ENCODE measurements at regions not wholly inside any gene's neighbourhood (a gene's known extent, or its start where the extent isn't known, plus 50 kb on each side); places are given as distances from the start of the nearest gene placed in this dataset.

GRCh38 chr13:103324641-103325040, 258.4 kb upstream of the SLC10A2 start:
- H3K79me2 ChIP-seq (ENCODE audit: low read length): no peaks in the 10 kb centered on the region
- H3K4me3 ChIP-seq (ENCODE audit: low read length): no peak overlapping the region
- H2AFZ ChIP-seq (ENCODE audit: low read depth, low read length): no peak overlapping the region
- H3K27me3 ChIP-seq (ENCODE audit: low read depth, low read length): no peaks in the 10 kb centered on the region
- H3K4me1 ChIP-seq (ENCODE audit: low read length): no peaks in the 10 kb centered on the region
- H3K9ac ChIP-seq (ENCODE audit: low read length): no peak overlapping the region
- no peaks in the 10 kb centered on the region for H3K9me3 ChIP-seq (ENCODE audit: insufficient read depth, low read length)
- H3K4me2 ChIP-seq (ENCODE audit: low read length): no peak overlapping the region
- no peak overlapping the region for H3K27ac ChIP-seq (ENCODE audit: low read length)
- TF ChIP-seq CTCF (IDR thresholded peaks at IDR 0.05; ENCODE audit: low read depth, low read length): no peak
- no peak for TF ChIP-seq EZH2phosphoT487 (IDR thresholded peaks at IDR 0.05; ENCODE audit: low read depth)
- no peaks in the 10 kb centered on the region for H4K20me1 ChIP-seq (ENCODE audit: insufficient read depth, low read length)
- no peaks in the 10 kb centered on the region for H3K36me3 ChIP-seq (replicated peaks; ENCODE audit: low read depth, low read length)

GRCh38 chr13:103315711-103316110, 249.5 kb upstream of the SLC10A2 start:
- H2AFZ ChIP-seq (ENCODE audit: low read depth, low read length): no peak overlapping the region
- no peak overlapping the region for H3K27ac ChIP-seq (ENCODE audit: low read length)

GRCh38 chr13:103312467-103312866, 246.2 kb upstream of the SLC10A2 start:
- TF ChIP-seq EZH2phosphoT487 (IDR thresholded peaks at IDR 0.05; ENCODE audit: low read depth): no peak
- TF ChIP-seq CTCF (IDR thresholded peaks at IDR 0.05; ENCODE audit: low read depth, low read length): no peak
- Histone ChIP-seq H3K27me3 (ENCODE audit: low read depth, low read length) (no peaks in the 10 kb centered on the region), H3K4me2 (ENCODE audit: low read length) (no peak overlapping the region), H3K27ac (ENCODE audit: low read length) (no peak overlapping the region), H3K79me2 (ENCODE audit: low read length) (no peaks in the 10 kb centered on the region), H3K4me1 (ENCODE audit: low read length) (no peaks in the 10 kb centered on the region), H4K20me1 (ENCODE audit: insufficient read depth, low read length) (no peaks in the 10 kb centered on the region), H3K9ac (ENCODE audit: low read length) (no peak overlapping the region), H3K4me3 (ENCODE audit: low read length) (no peak overlapping the region), H3K36me3 (replicated peaks; ENCODE audit: low read depth, low read length) (no peaks in the 10 kb centered on the region), H3K9me3 (ENCODE audit: insufficient read depth, low read length) (no peaks in the 10 kb centered on the region), H2AFZ (ENCODE audit: low read depth, low read length) (no peak overlapping the region)

More at GRCh38 chr13:103315711-103316110, 249.5 kb upstream of the SLC10A2 start:
- H4K20me1 ChIP-seq (ENCODE audit: insufficient read depth, low read length): no peaks in the 10 kb centered on the region
- no peaks in the 10 kb centered on the region for H3K4me1 ChIP-seq (ENCODE audit: low read length)
- H3K4me3 ChIP-seq (ENCODE audit: low read length): no peak overlapping the region
- H3K36me3 ChIP-seq (replicated peaks; ENCODE audit: low read depth, low read length): no peaks in the 10 kb centered on the region
- no peak overlapping the region for H3K4me2 ChIP-seq (ENCODE audit: low read length)
- H3K9me3 ChIP-seq (ENCODE audit: insufficient read depth, low read length): no peaks in the 10 kb centered on the region
- no peak for TF ChIP-seq CTCF (IDR thresholded peaks at IDR 0.05; ENCODE audit: low read depth, low read length)
- TF ChIP-seq EZH2phosphoT487 (IDR thresholded peaks at IDR 0.05; ENCODE audit: low read depth): no peak
- H3K9ac ChIP-seq (ENCODE audit: low read length): no peak overlapping the region
- no peaks in the 10 kb centered on the region for H3K79me2 ChIP-seq (ENCODE audit: low read length)
- H3K27me3 ChIP-seq (ENCODE audit: low read depth, low read length): no peaks in the 10 kb centered on the region

- no peak overlapping the region for H3K27ac ChIP-seq (ENCODE audit: low read length)
These were observed 242.4 kb upstream of the SLC10A2 start for GRCh38 chr13:103308667-103309066.

More at GRCh38 chr13:103308667-103309066, 242.4 kb upstream of the SLC10A2 start:
- Histone ChIP-seq H4K20me1 (ENCODE audit: insufficient read depth, low read length) (no peaks in the 10 kb centered on the region), H3K4me1 (ENCODE audit: low read length) (no peaks in the 10 kb centered on the region), H3K36me3 (replicated peaks; ENCODE audit: low read depth, low read length) (no peaks in the 10 kb centered on the region), H3K9me3 (ENCODE audit: insufficient read depth, low read length) (no peaks in the 10 kb centered on the region), H3K4me3 (ENCODE audit: low read length) (no peak overlapping the region), H3K4me2 (ENCODE audit: low read length) (no peak overlapping the region), H3K9ac (ENCODE audit: low read length) (no peak overlapping the region), H3K79me2 (ENCODE audit: low read length) (no peaks in the 10 kb centered on the region), H2AFZ (ENCODE audit: low read depth, low read length) (no peak overlapping the region), H3K27me3 (ENCODE audit: low read depth, low read length) (no peaks in the 10 kb centered on the region)
- TF ChIP-seq EZH2phosphoT487 (IDR thresholded peaks at IDR 0.05; ENCODE audit: low read depth): no peak
- TF ChIP-seq CTCF (IDR thresholded peaks at IDR 0.05; ENCODE audit: low read depth, low read length): no peak

All from OCI-LY3 (cell line).